ENCODE measurements at regions not wholly inside any gene's neighbourhood (a gene's known extent, or its start where the extent isn't known, plus 50 kb on each side); places are given as distances from the start of the nearest gene placed in this dataset.

GRCh38 chr14:30464481-30464880 lies 94.5 kb upstream of the G2E3 start:
- no peak for TF ChIP-seq CTCF (IDR thresholded peaks at IDR 0.05)
- no peak for TF ChIP-seq ZFX (IDR thresholded peaks at IDR 0.05; ENCODE audit: borderline replicate concordance)
